ENCODE measurements at regions not wholly inside any gene's neighbourhood (a gene's known extent, or its start where the extent isn't known, plus 50 kb on each side); places are given as distances from the start of the nearest gene placed in this dataset.
"Not testable (repeated sequence)": the region's sequence is repeated elsewhere in the genome, so short reads cannot be mapped to it uniquely, and the experiment has no call there.

- DNase-seq (ENCODE audit: low read depth in 2 of 2): no peak
These were observed 137.7 kb upstream of the CRHR1 start for GRCh38 chr17:45646288-45646988.

- no peak for DNase-seq (ENCODE audit: low read depth in 2 of 2)
These were observed 135.5 kb upstream of the CRHR1 start for GRCh38 chr17:45648642-45649041.

- DNase-seq (ENCODE audit: low read depth in 2 of 2): no peak
These were observed 134.3 kb upstream of the CRHR1 start for GRCh38 chr17:45649796-45650195.

- DNase-seq (ENCODE audit: low read depth in 2 of 2): no peak
These were observed 133.6 kb upstream of the CRHR1 start for GRCh38 chr17:45650561-45650960.

- no peak for DNase-seq (ENCODE audit: low read depth in 2 of 2)
These were observed 132.9 kb upstream of the CRHR1 start for GRCh38 chr17:45651145-45651709.

GRCh38 chr17:45653616-45654015 is 130.5 kb upstream of the CRHR1 start:
- no peak for DNase-seq (ENCODE audit: low read depth in 2 of 2)

GRCh38 chr17:45656527-45657181 is 127.5 kb upstream of the CRHR1 start:
- DNase-seq (ENCODE audit: low read depth in 2 of 2): no peak

GRCh38 chr17:45660474-45660873 is 123.6 kb upstream of the CRHR1 start:
- no peak for DNase-seq (ENCODE audit: low read depth in 2 of 2)

GRCh38 chr17:45662432-45662831 is 121.7 kb upstream of the CRHR1 start:
- no peak for DNase-seq (ENCODE audit: low read depth in 2 of 2)

- no peak for DNase-seq (ENCODE audit: low read depth in 2 of 2)
These were observed 120.3 kb upstream of the CRHR1 start for GRCh38 chr17:45663772-45664171.

GRCh38 chr17:45664921-45665320 is 119.2 kb upstream of the CRHR1 start:
- no peak for DNase-seq (ENCODE audit: low read depth in 2 of 2)

GRCh38 chr17:45666046-45666600 is 118.0 kb upstream of the CRHR1 start:
- DNase-seq (ENCODE audit: low read depth in 2 of 2): no peak

GRCh38 chr17:45666641-45667040 is 117.5 kb upstream of the CRHR1 start:
- no peak for DNase-seq (ENCODE audit: low read depth in 2 of 2)

GRCh38 chr17:45667591-45668171 is 116.4 kb upstream of the CRHR1 start:
- DNase-seq (ENCODE audit: low read depth in 2 of 2): no peak

- no peak for DNase-seq (ENCODE audit: low read depth in 2 of 2)
These were observed 115.8 kb upstream of the CRHR1 start for GRCh38 chr17:45668316-45668715.

- DNase-seq (ENCODE audit: low read depth in 2 of 2): no peak
These were observed 111.8 kb upstream of the CRHR1 start for GRCh38 chr17:45672301-45672700.

- DNase-seq (ENCODE audit: low read depth in 2 of 2): no peak
These were observed 111.3 kb upstream of the CRHR1 start for GRCh38 chr17:45672792-45673191.

GRCh38 chr17:45673759-45674158 is 110.4 kb upstream of the CRHR1 start:
- DNase-seq (ENCODE audit: low read depth in 2 of 2): not testable (repeated sequence)

GRCh38 chr17:45675012-45675411 is 109.1 kb upstream of the CRHR1 start:
- DNase-seq (ENCODE audit: low read depth in 2 of 2): no peak

GRCh38 chr17:45675892-45676291 is 108.2 kb upstream of the CRHR1 start:
- DNase-seq (ENCODE audit: low read depth in 2 of 2): no peak

- DNase-seq (ENCODE audit: low read depth in 2 of 2): no peak
These were observed 107.4 kb upstream of the CRHR1 start for GRCh38 chr17:45676695-45677094.

GRCh38 chr17:45677770-45678169 is 106.3 kb upstream of the CRHR1 start:
- DNase-seq (ENCODE audit: low read depth in 2 of 2): no peak

- DNase-seq (ENCODE audit: low read depth in 2 of 2): no peak
These were observed 104.7 kb upstream of the CRHR1 start for GRCh38 chr17:45679426-45679825.
